B cell (primary cell): ENCODE measurements at regions not wholly inside any gene's neighbourhood (a gene's known extent, or its start where the extent isn't known, plus 50 kb on each side); places are given as distances from the start of the nearest gene placed in this dataset.

Experiments
- ATAC-seq: fragments of 200-7000 bp; cut with Tn5 transposase; one replicate; pipeline ENCODE4 v1.10.0; 2021; ENCODE audit warnings: low read depth, mild to moderate bottlenecking, moderate number of reproducible peaks, moderate library complexity
- CTCF ChIA-PET: fragments of 350-600 bp; sonication (Branson Sonifier 250); formaldehyde crosslinking; loops from one replicate; lab custom pipeline; 2021; ENCODE audit warnings: antibody characterized with exemption, inconsistent platforms; lab: Charles Lee
- POLR2A ChIA-PET: fragments of 350-600 bp; sonication (Branson Sonifier 250); formaldehyde crosslinking; loops from one replicate; lab custom pipeline; 2021; ENCODE audit warnings: antibody characterized with exemption; lab: Charles Lee
- DNase-seq: peaks from one replicate; pipeline ENCODE4 v3.0.0; 2013
- H2AFZ ChIP-seq: 2 replicates; pipeline ENCODE4 v1.6.1; 2012; ENCODE audit warnings: mild to moderate bottlenecking, low read depth, low read length; ENCODE audit not compliant: insufficient read depth, poor library complexity, severe bottlenecking
- H3K27ac ChIP-seq, 2 donors: 1 replicate in 1 of 2; 2 replicates in 1 of 2; pipeline ENCODE4 v1.5.1; 2012 to 2013; ENCODE audit warnings: low read length in 2 of 2, mild to moderate bottlenecking in 2 of 2, moderate library complexity in 1 of 2
- H3K27me3 ChIP-seq, 4 experiments: fragments of 200-600 bp in 1 of 4; sonication (generic) in 1 of 4; replicated peaks in 1 of 4; 1 replicate in 2 of 4; 2 replicates in 2 of 4; pipeline versions ENCODE4 v1.6.1 to v1.7.0; 2013 to 2016; ENCODE audit warnings: low read length in 3 of 4, mild to moderate bottlenecking in 2 of 4, mixed read lengths in 1 of 4, moderate library complexity in 1 of 4; ENCODE audit not compliant: insufficient read depth in 4 of 4, control insufficient read depth in 3 of 4; ENCODE audit errors: control extremely low read depth in 1 of 4
- H3K36me3 ChIP-seq, 2 experiments: replicated peaks in 1 of 2; 1 replicate in 1 of 2; 2 replicates in 1 of 2; pipeline versions ENCODE4 v1.6.1 to v1.7.1; 2013; ENCODE audit warnings: low read length in 1 of 2; ENCODE audit not compliant: insufficient read depth in 2 of 2, control insufficient read depth in 1 of 2; ENCODE audit errors: control extremely low read depth in 1 of 2, extremely low read depth in 1 of 2
- H3K4me1 ChIP-seq, 2 donors: fragments of 200-600 bp in 1 of 2; sonication (generic) in 1 of 2; 1 replicate in 1 of 2; 2 replicates in 1 of 2; pipeline versions ENCODE4 v1.5.1 to v1.6.1; 2013 to 2017; ENCODE audit warnings: low read length in 2 of 2; ENCODE audit not compliant: control insufficient read depth in 2 of 2, insufficient read depth in 2 of 2
- H3K4me2 ChIP-seq: replicated peaks from 2 replicates; pipeline ENCODE3; 2012; ENCODE audit warnings: mild to moderate bottlenecking, low read depth, low read length; ENCODE audit not compliant: poor library complexity, severe bottlenecking
- H3K4me3 ChIP-seq, 5 experiments: fragments of 200-600 bp in 1 of 5; sonication (generic) in 1 of 5; 1 replicate in 3 of 5; 2 replicates in 2 of 5; pipeline versions ENCODE4 v1.5.1 to v1.7.0; 2011 to 2016; ENCODE audit warnings: low read length in 4 of 5, mild to moderate bottlenecking in 4 of 5, low read depth in 2 of 5, control low read depth in 1 of 5, moderate library complexity in 1 of 5; ENCODE audit not compliant: insufficient read depth in 1 of 5; ENCODE audit errors: control extremely low read depth in 1 of 5, extremely low read depth in 1 of 5
- H3K79me2 ChIP-seq: fragments of 200-600 bp; sonication (generic); one replicate; pipeline ENCODE4 v1.6.0; 2016; ENCODE audit warnings: low read length; ENCODE audit not compliant: control insufficient read depth, insufficient read depth
- H3K9ac ChIP-seq: fragments of 200-600 bp; sonication (generic); 2 replicates; pipeline ENCODE4 v1.6.1; 2017; ENCODE audit warnings: mild to moderate bottlenecking, low read length, moderate library complexity
- H3K9me3 ChIP-seq, 3 donors: one replicate each; pipeline versions ENCODE4 v1.6.1 to v1.7.1; 2013; ENCODE audit warnings: low read length in 2 of 3; ENCODE audit not compliant: control insufficient read depth in 2 of 3, insufficient read depth in 1 of 3; ENCODE audit errors: control extremely low read depth in 1 of 3
- H4K20me1 ChIP-seq: 2 replicates; pipeline ENCODE4 v1.6.0; 2012; ENCODE audit warnings: mild to moderate bottlenecking, low read length; ENCODE audit not compliant: insufficient read depth, control insufficient read depth, poor library complexity, severe bottlenecking
- H3K27ac Mint-ChIP-seq: one replicate; pipeline ENCODE4 v1.8.0; 2021; ENCODE audit warnings: mixed read lengths
- H3K27me3 Mint-ChIP-seq: one replicate; pipeline ENCODE4 v1.8.0; 2021; ENCODE audit warnings: mixed read lengths
- H3K4me1 Mint-ChIP-seq: one replicate; pipeline ENCODE4 v1.8.0; 2021; ENCODE audit warnings: mixed read lengths
- H3K4me3 Mint-ChIP-seq: one replicate; pipeline ENCODE4 v1.8.0; 2021; ENCODE audit warnings: mixed read lengths
- H3K9me3 Mint-ChIP-seq: one replicate; pipeline ENCODE4 v1.8.0; 2022; ENCODE audit warnings: mixed read lengths; ENCODE audit not compliant: insufficient read depth
- EZH2 ChIP-seq: IDR thresholded peaks from 2 replicates; pipeline ENCODE4 v1.6.1; 2012; ENCODE audit warnings: borderline replicate concordance, low read depth, mild to moderate bottlenecking, moderate library complexity, low read length; ENCODE audit not compliant: insufficient read depth, poor library complexity, severe bottlenecking
- WGBS: methylation state at CpG from one replicate; pipeline ENCODE4 v1.1.5; 2013; ENCODE audit warnings: missing lambda C conversion rate; ENCODE audit not compliant: insufficient coverage; 5-methylcytosine and 5-hydroxymethylcytosine counted together
- intact Hi-C: fragments of 100-400 bp; cut with micrococcal nuclease; formaldehyde crosslinking; loops from one replicate; pipeline ENCODE4 v1.10.0; 2022
- TF ChIP-seq, protein P1 (sequence below): fragments of 200-600 bp; IDR thresholded peaks from one replicate; pipeline ENCODE4 v1.8.0; 2022; ENCODE audit warnings: antibody characterized with exemption, mild to moderate bottlenecking

DNA sequence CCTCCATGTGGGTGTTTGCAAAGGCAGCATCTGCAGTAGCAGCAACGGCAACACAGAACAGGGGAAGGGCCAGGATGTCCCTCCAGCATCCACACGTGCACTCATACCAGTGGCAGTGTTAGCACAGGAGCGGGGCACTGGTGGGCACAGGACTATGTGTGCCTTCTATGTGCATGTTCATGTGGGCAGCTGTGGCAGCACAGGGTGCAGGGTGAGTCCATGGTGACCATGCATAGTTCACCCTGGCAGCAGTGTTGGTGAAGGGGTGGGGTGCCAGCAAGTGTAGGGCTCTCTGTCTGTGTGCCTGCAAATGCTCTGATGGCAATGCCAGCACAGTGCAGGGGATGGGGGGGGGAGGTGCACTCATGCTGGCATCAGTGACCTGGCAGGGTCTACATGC is 222.1 kb upstream of the SOX14 start:
- H3K27me3 Mint-ChIP-seq = no peaks in the 10 kb centered on the region
- H3K9me3 Mint-ChIP-seq = peaks cover 2% of the 10 kb centered on the region

GRCh38 chr3:137554242-137554641 is 209.9 kb upstream of the SOX14 start:
- Histone ChIP-seq H3K4me3 (no peak overlapping the region), H3K27me3 (no peaks in the 10 kb centered on the region), H4K20me1 (no peaks in the 10 kb centered on the region), H3K9me3 (peaks cover 0 to 4% (median 0%) of the 10 kb centered on the region in 3 donors), H3K36me3 (no peaks in the 10 kb centered on the region), H2AFZ (no peak overlapping the region), H3K79me2 (no peaks in the 10 kb centered on the region), H3K27ac (no peak overlapping the region), H3K9ac (no peak overlapping the region), H3K4me2 (no peak overlapping the region), H3K4me1 (no peaks in the 10 kb centered on the region)
- no peak for DNase-seq
- H3K4me3 Mint-ChIP-seq = no peak overlapping the region
- no peak for ATAC-seq
- no peak overlapping the region for H3K27ac Mint-ChIP-seq
- TF ChIP-seq EZH2 = no peak
- TF ChIP-seq, protein P1, sequence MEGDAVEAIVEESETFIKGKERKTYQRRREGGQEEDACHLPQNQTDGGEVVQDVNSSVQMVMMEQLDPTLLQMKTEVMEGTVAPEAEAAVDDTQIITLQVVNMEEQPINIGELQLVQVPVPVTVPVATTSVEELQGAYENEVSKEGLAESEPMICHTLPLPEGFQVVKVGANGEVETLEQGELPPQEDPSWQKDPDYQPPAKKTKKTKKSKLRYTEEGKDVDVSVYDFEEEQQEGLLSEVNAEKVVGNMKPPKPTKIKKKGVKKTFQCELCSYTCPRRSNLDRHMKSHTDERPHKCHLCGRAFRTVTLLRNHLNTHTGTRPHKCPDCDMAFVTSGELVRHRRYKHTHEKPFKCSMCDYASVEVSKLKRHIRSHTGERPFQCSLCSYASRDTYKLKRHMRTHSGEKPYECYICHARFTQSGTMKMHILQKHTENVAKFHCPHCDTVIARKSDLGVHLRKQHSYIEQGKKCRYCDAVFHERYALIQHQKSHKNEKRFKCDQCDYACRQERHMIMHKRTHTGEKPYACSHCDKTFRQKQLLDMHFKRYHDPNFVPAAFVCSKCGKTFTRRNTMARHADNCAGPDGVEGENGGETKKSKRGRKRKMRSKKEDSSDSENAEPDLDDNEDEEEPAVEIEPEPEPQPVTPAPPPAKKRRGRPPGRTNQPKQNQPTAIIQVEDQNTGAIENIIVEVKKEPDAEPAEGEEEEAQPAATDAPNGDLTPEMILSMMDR = no peak
- intact Hi-C loops = no loop called here
- H3K4me1 Mint-ChIP-seq = no peaks in the 10 kb centered on the region
- ChIA-PET POLR2A (no interaction called here), CTCF (no interaction called here)
- H3K27me3 Mint-ChIP-seq = no peaks in the 10 kb centered on the region
- WGBS = 100% methylated on average over 1 of the region's 2 CpGs
- peaks cover 4% of the 10 kb centered on the region for H3K9me3 Mint-ChIP-seq

More for the DNA sequence above, 222.1 kb upstream of the SOX14 start:
- Histone ChIP-seq H3K27ac (no peak overlapping the region), H3K27me3 (no peaks in the 10 kb centered on the region), H3K4me2 (no peak overlapping the region), H3K9me3 (peaks cover 0 to 18% (median 0%) of the 10 kb centered on the region in 3 donors), H2AFZ (no peak overlapping the region), H3K36me3 (no peaks in the 10 kb centered on the region), H3K9ac (no peak overlapping the region), H3K79me2 (no peaks in the 10 kb centered on the region), H4K20me1 (no peaks in the 10 kb centered on the region), H3K4me3 (no peak overlapping the region), H3K4me1 (no peaks in the 10 kb centered on the region)
- ChIA-PET CTCF (interaction anchor here (0.7 kb wide), 1 partner anchor 439 kb away, joined by 3 read pairs; no protein-coding TSS in a partner anchor), POLR2A (no interaction called here)
- TF ChIP-seq EZH2 = no peak
- TF ChIP-seq, protein P1 = no peak
- ATAC-seq = no peak
- no peak for DNase-seq
- H3K27ac Mint-ChIP-seq = no peak overlapping the region
- 96% methylated on average over 3 of the region's 3 CpGs for WGBS
- no peak overlapping the region for H3K4me3 Mint-ChIP-seq
- intact Hi-C loops = no loop called here
- H3K4me1 Mint-ChIP-seq = no peaks in the 10 kb centered on the region
